HL-60 (cell line): ENCODE measurements at regions not wholly inside any gene's neighbourhood (a gene's known extent, or its start where the extent isn't known, plus 50 kb on each side); places are given as distances from the start of the nearest gene placed in this dataset.

Source experiments
- DNase-seq, 2 experiments: peaks; one replicate each; pipeline ENCODE4 v3.0.0-alpha.2; 2010 to 2020; ENCODE audit warnings: low read depth in 1 of 2, low spot score in 1 of 2
- H3K27ac ChIP-seq: fragments of 250-450 bp; sonication (Bioruptor Pico); replicated peaks from 2 replicates; pipeline ENCODE4 v1.5.1; 2020; ENCODE audit warnings: mild to moderate bottlenecking, moderate library complexity
- H3K27me3 ChIP-seq: fragments of 250-450 bp; sonication (Bioruptor Pico); 2 replicates; pipeline ENCODE4 v1.5.1; 2021; ENCODE audit warnings: mild to moderate bottlenecking, moderate library complexity; ENCODE audit not compliant: insufficient read depth, poor library complexity, severe bottlenecking
- H3K4me3 ChIP-seq: replicated peaks from 2 replicates; pipeline ENCODE4 v1.5.1; 2011; ENCODE audit warnings: mild to moderate bottlenecking, control low read depth, low read length; ENCODE audit not compliant: insufficient read depth
- GABPA ChIP-seq: IDR thresholded peaks from 2 replicates; pipeline ENCODE4 v1.6.1; 2012; ENCODE audit warnings: low read depth
- POLR2AphosphoS5 ChIP-seq: IDR thresholded peaks from 2 replicates; pipeline ENCODE4 v1.6.1; 2012; ENCODE audit warnings: low read depth
- SPI1 ChIP-seq: IDR thresholded peaks from 2 replicates; pipeline ENCODE4 v1.6.1; 2012; ENCODE audit warnings: low read depth, mild to moderate bottlenecking, borderline replicate concordance
- TF ChIP-seq, protein P1 (sequence below): IDR thresholded peaks from one replicate; pipeline ENCODE4 v1.5.1; 2011; ENCODE audit warnings: low read length, control low read depth, inconsistent platforms; ENCODE audit not compliant: insufficient read depth
- TF ChIP-seq, protein P2 (sequence below): IDR thresholded peaks from 2 replicates; pipeline ENCODE4 v1.6.1; 2012; ENCODE audit warnings: low read depth; ENCODE audit not compliant: insufficient replicate concordance

DNA sequence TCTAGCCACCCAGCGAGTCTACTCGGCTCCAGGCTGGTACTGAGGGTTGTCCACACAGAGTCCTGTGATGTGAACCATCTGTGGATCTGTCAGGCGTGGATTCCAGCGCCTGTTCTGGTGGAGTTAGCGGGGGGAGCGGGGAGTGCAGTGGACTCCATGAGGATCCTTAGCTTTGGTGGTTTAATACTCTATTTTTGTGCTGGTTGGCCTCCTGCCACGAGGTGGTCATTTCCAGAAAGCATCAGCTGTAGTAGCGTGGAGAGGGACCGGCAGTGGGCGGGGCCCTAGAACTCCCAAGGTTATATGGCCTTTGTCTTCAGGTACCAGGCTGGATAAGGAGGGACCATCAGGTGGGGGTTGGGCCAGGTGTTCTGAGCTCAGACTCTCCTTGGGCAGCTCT lies 446.5 kb downstream of the EDEM1 start:
- TF ChIP-seq POLR2AphosphoS5, result no peak
- TF ChIP-seq, protein P1, sequence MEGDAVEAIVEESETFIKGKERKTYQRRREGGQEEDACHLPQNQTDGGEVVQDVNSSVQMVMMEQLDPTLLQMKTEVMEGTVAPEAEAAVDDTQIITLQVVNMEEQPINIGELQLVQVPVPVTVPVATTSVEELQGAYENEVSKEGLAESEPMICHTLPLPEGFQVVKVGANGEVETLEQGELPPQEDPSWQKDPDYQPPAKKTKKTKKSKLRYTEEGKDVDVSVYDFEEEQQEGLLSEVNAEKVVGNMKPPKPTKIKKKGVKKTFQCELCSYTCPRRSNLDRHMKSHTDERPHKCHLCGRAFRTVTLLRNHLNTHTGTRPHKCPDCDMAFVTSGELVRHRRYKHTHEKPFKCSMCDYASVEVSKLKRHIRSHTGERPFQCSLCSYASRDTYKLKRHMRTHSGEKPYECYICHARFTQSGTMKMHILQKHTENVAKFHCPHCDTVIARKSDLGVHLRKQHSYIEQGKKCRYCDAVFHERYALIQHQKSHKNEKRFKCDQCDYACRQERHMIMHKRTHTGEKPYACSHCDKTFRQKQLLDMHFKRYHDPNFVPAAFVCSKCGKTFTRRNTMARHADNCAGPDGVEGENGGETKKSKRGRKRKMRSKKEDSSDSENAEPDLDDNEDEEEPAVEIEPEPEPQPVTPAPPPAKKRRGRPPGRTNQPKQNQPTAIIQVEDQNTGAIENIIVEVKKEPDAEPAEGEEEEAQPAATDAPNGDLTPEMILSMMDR, result no peak
- no peak for TF ChIP-seq GABPA
- DNase-seq, result no peak
- Histone ChIP-seq H3K27ac (no peak overlapping the region), H3K4me3 (no peak overlapping the region), H3K27me3 (no peaks in the 10 kb centered on the region)

DNA sequence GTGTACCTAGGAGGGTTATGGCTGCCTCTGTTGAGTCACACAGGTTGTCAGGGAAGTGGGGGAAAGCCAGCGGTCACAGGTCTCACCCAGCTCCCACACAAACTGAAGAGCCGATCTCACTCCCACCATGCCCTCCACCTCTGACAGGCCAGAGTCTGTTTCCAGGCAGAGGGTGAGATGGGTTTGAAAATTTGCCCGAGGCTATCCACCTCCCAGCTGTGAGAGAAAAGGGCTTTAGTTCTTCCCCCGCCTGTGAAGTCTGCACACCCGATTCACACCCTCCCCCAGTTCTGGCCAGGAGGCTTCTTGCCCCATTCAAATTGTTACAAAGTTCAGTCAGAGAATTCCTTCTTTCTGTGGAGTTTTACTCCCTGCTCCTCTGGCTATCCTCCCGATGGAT lies 446.9 kb downstream of the EDEM1 start:
- Histone ChIP-seq H3K4me3 (no peak overlapping the region), H3K27me3 (no peaks in the 10 kb centered on the region), H3K27ac (no peak overlapping the region)
- DNase-seq, result no peak
- TF ChIP-seq GABPA, result no peak
- no peak for TF ChIP-seq SPI1
- TF ChIP-seq, protein P1, result no peak
- TF ChIP-seq, protein P2, sequence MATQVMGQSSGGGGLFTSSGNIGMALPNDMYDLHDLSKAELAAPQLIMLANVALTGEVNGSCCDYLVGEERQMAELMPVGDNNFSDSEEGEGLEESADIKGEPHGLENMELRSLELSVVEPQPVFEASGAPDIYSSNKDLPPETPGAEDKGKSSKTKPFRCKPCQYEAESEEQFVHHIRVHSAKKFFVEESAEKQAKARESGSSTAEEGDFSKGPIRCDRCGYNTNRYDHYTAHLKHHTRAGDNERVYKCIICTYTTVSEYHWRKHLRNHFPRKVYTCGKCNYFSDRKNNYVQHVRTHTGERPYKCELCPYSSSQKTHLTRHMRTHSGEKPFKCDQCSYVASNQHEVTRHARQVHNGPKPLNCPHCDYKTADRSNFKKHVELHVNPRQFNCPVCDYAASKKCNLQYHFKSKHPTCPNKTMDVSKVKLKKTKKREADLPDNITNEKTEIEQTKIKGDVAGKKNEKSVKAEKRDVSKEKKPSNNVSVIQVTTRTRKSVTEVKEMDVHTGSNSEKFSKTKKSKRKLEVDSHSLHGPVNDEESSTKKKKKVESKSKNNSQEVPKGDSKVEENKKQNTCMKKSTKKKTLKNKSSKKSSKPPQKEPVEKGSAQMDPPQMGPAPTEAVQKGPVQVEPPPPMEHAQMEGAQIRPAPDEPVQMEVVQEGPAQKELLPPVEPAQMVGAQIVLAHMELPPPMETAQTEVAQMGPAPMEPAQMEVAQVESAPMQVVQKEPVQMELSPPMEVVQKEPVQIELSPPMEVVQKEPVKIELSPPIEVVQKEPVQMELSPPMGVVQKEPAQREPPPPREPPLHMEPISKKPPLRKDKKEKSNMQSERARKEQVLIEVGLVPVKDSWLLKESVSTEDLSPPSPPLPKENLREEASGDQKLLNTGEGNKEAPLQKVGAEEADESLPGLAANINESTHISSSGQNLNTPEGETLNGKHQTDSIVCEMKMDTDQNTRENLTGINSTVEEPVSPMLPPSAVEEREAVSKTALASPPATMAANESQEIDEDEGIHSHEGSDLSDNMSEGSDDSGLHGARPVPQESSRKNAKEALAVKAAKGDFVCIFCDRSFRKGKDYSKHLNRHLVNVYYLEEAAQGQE, result no peak
- TF ChIP-seq POLR2AphosphoS5, result no peak

DNA sequence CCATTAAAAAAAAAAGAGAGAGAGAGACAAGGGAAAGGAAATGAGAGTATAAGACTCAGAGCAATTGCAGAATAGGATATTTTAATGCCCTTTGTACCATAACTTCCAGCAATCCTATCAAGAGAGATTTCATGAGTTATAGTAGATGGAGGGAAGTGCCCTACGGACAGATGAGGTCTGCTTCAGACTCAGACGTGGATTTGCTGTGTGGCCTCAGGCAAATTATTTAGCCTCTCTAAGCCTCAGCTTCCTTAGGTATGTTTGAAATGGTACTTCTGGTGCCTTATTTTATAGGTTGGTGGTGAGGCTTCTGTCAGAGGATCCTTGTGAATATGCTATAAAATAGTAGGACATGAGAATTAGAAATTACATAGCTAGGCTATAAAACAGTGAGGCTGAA lies 448.2 kb downstream of the EDEM1 start:
- no peak for TF ChIP-seq POLR2AphosphoS5
- no peak for TF ChIP-seq SPI1
- TF ChIP-seq, protein P1, result no peak
- TF ChIP-seq GABPA, result no peak
- TF ChIP-seq, protein P2, result no peak
- Histone ChIP-seq H3K4me3 (no peak overlapping the region), H3K27me3 (no peaks in the 10 kb centered on the region), H3K27ac (no peak overlapping the region)
- DNase-seq, result no peak

DNA sequence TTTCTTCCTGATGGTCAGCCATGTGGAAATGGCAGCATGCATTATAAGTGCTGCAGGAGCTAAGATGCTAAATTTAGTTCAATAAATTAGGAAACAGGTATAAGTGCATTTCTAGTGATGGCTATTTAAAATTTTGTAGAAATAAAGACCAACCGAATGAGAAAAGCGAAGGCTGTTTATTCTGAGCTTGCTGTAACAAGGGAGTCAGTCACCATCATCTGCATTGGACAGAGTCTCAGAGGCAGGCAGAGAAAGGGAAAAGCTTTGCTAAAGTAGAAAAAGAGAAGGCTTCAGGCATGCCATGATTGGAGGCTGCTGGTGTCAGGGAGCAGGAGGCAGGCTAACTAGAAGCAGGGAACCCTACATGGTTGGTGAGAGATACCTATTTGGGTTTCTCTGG lies 451.0 kb downstream of the EDEM1 start:
- H3K4me3 ChIP-seq, result no peak overlapping the region
- H3K27me3 ChIP-seq, result no peaks in the 10 kb centered on the region
- TF ChIP-seq GABPA (no peak), POLR2AphosphoS5 (no peak), SPI1 (no peak)
- TF ChIP-seq, protein P1, result no peak
- TF ChIP-seq, protein P2, result no peak
- H3K27ac ChIP-seq, result no peak overlapping the region
- no peak for DNase-seq
